ENCODE measurements at regions not wholly inside any gene's neighbourhood (a gene's known extent, or its start where the extent isn't known, plus 50 kb on each side); places are given as distances from the start of the nearest gene placed in this dataset.
A peak's percentile ranks its signal among the peaks of the same experiment; 100 is the strongest.

DNA sequence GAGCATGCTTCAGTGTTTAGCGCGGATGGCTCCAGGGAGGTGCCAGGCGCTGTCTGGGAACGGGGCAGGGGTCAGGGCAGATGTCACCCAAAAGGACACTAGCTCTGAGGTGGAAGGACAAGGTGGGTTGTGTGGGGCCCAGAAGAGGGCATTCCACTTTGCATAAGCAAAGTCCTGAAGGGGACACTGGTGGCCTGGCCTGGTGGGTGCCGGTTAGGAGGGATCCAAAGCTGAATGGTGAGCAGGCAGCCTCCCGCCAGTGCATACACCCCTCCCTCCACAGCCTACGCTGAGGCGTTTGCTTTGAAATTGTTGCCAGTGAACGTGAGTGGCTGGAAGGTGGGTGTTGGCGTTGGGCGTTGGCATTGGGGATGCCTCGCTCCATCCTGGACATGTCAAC lies 192.1 kb downstream of the BMP7 start:
- peaks cover 16% of the 10 kb centered on the region for H3K4me1 Mint-ChIP-seq (ENCODE audit: unreplicated experiment)

DNA sequence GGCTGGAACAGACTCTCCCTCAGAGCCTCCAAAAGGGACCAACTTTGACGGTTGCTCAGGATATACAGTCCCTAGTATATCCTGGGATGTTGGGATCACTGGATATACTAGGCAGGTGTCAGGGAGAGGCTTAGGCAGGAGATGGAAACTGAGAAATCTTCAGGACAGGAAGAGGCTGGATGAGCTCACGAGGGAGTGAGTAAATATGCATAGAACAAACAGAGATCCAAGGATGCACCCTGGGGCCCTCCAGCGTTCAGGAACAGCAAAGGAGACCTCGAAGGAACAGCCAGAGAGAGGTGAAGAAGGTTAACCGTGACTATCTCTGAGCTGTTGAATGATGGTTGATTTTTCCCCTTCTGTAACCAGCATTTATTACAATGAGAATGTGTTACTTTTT lies 191.3 kb downstream of the BMP7 start:
- DNase-seq (ENCODE audit: low spot score): no peak
- TF ChIP-seq, protein P1, sequence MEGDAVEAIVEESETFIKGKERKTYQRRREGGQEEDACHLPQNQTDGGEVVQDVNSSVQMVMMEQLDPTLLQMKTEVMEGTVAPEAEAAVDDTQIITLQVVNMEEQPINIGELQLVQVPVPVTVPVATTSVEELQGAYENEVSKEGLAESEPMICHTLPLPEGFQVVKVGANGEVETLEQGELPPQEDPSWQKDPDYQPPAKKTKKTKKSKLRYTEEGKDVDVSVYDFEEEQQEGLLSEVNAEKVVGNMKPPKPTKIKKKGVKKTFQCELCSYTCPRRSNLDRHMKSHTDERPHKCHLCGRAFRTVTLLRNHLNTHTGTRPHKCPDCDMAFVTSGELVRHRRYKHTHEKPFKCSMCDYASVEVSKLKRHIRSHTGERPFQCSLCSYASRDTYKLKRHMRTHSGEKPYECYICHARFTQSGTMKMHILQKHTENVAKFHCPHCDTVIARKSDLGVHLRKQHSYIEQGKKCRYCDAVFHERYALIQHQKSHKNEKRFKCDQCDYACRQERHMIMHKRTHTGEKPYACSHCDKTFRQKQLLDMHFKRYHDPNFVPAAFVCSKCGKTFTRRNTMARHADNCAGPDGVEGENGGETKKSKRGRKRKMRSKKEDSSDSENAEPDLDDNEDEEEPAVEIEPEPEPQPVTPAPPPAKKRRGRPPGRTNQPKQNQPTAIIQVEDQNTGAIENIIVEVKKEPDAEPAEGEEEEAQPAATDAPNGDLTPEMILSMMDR (IDR thresholded peaks at IDR 0.05; ENCODE audit: unreplicated experiment): no peak
- Mint-ChIP-seq H3K4me3 (ENCODE audit: unreplicated experiment) (peak overlapping the region; percentile 7), H3K9me3 (ENCODE audit: unreplicated experiment) (no peaks in the 10 kb centered on the region), H3K27ac (ENCODE audit: unreplicated experiment) (no peak overlapping the region), H3K27me3 (ENCODE audit: unreplicated experiment) (peaks cover 4% of the 10 kb centered on the region), H3K4me1 (ENCODE audit: unreplicated experiment) (peaks cover 8% of the 10 kb centered on the region), H3K36me3 (ENCODE audit: low read depth, unreplicated experiment) (no peaks in the 10 kb centered on the region)

More for the DNA sequence above, 192.1 kb downstream of the BMP7 start:
- H3K9me3 Mint-ChIP-seq (ENCODE audit: unreplicated experiment): no peaks in the 10 kb centered on the region
- DNase-seq (ENCODE audit: low spot score): no peak
- H3K4me3 Mint-ChIP-seq (ENCODE audit: unreplicated experiment): no peak overlapping the region
- TF ChIP-seq, protein P1 (IDR thresholded peaks at IDR 0.05; ENCODE audit: unreplicated experiment): no peak
- peaks cover 4% of the 10 kb centered on the region for H3K27me3 Mint-ChIP-seq (ENCODE audit: unreplicated experiment)
- H3K27ac Mint-ChIP-seq (ENCODE audit: unreplicated experiment): no peak overlapping the region
- no peaks in the 10 kb centered on the region for H3K36me3 Mint-ChIP-seq (ENCODE audit: low read depth, unreplicated experiment)

DNA sequence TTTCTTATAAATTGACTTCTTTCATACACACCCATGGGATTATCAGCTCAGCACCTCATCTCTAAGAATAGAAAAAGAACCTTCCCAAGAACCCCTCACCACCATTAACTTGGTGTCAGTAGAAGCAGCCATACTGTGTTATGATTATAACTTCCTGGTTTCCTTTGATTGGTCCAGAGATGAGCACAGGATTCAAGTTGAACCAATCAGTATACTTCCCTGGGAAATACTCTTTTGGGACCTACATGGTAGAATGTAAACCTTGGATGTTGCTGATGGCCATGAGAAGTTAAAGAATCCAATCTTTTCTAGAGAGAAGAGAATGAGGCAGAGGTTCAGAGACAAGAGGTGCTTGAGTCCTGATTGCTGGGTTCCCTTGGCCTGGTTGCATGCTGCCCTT lies 190.8 kb downstream of the BMP7 start:
- TF ChIP-seq, protein P1 (IDR thresholded peaks at IDR 0.05; ENCODE audit: unreplicated experiment): no peak
- DNase-seq (ENCODE audit: low spot score): no peak
- H3K27ac Mint-ChIP-seq (ENCODE audit: unreplicated experiment): no peak overlapping the region
- peaks cover 8% of the 10 kb centered on the region for H3K4me1 Mint-ChIP-seq (ENCODE audit: unreplicated experiment)
- peaks cover 4% of the 10 kb centered on the region for H3K27me3 Mint-ChIP-seq (ENCODE audit: unreplicated experiment)
- no peaks in the 10 kb centered on the region for H3K9me3 Mint-ChIP-seq (ENCODE audit: unreplicated experiment)
- H3K36me3 Mint-ChIP-seq (ENCODE audit: low read depth, unreplicated experiment): no peaks in the 10 kb centered on the region
- no peak overlapping the region for H3K4me3 Mint-ChIP-seq (ENCODE audit: unreplicated experiment)

DNA sequence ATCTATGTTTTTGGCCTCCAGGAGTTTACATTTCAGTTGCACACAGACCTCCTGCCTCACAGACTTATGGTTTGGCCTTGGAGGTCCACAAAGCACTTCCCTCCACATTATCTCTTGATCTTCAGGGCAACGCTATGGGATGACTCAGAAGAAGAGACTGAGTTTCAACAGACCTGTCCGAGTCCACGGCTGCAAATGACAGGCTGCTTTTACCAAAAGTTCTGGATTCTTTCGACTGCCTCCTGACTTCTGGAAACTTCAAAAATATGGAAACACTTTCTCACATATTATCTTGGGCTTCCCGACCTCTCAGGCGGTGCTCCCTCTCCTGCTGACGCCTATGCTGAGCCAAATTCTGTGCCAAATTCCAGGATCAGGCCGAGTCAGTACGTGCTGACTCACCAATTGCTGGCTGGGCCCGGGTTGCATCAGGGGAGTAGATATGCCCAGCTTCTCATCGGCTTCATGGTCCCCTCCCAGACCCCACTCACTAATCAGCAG lies 190.2 kb downstream of the BMP7 start:
- no peak overlapping the region for H3K27ac Mint-ChIP-seq (ENCODE audit: unreplicated experiment)
- TF ChIP-seq, protein P1 (IDR thresholded peaks at IDR 0.05; ENCODE audit: unreplicated experiment): no peak
- no peaks in the 10 kb centered on the region for H3K9me3 Mint-ChIP-seq (ENCODE audit: unreplicated experiment)
- peaks cover 7% of the 10 kb centered on the region for H3K4me1 Mint-ChIP-seq (ENCODE audit: unreplicated experiment)
- DNase-seq (ENCODE audit: low spot score): no peak
- H3K27me3 Mint-ChIP-seq (ENCODE audit: unreplicated experiment): peaks cover 4% of the 10 kb centered on the region
- no peak overlapping the region for H3K4me3 Mint-ChIP-seq (ENCODE audit: unreplicated experiment)
- H3K36me3 Mint-ChIP-seq (ENCODE audit: low read depth, unreplicated experiment): no peaks in the 10 kb centered on the region

DNA sequence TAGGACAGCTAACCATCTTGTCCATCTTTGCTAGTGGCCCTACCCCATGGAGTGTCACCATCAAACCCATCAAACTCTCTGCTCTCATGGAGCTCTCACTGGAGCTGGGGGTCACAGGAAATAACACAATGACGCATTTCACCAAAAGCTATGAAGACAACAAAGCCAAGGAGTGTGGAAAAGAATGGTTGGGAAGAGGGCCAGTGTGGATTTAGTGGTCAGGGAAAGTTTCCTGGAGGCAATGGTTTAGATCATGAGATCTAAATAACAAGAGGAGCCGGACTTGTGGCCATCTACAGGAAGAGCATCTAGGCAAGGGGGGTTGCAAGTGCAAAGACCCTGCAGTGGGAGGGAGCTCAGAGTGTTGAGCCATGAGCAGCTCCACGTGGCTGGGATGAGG lies 189.5 kb downstream of the BMP7 start:
- no peaks in the 10 kb centered on the region for H3K9me3 Mint-ChIP-seq (ENCODE audit: unreplicated experiment)
- DNase-seq (ENCODE audit: low spot score): no peak
- no peaks in the 10 kb centered on the region for H3K36me3 Mint-ChIP-seq (ENCODE audit: low read depth, unreplicated experiment)
- H3K4me1 Mint-ChIP-seq (ENCODE audit: unreplicated experiment): no peaks in the 10 kb centered on the region
- TF ChIP-seq, protein P1 (IDR thresholded peaks at IDR 0.05; ENCODE audit: unreplicated experiment): no peak
- no peak overlapping the region for H3K4me3 Mint-ChIP-seq (ENCODE audit: unreplicated experiment)
- peaks cover 4% of the 10 kb centered on the region for H3K27me3 Mint-ChIP-seq (ENCODE audit: unreplicated experiment)
- no peak overlapping the region for H3K27ac Mint-ChIP-seq (ENCODE audit: unreplicated experiment)
